GM12864 (cell line): ENCODE measurements at regions not wholly inside any gene's neighbourhood (a gene's known extent, or its start where the extent isn't known, plus 50 kb on each side); places are given as distances from the start of the nearest gene placed in this dataset.

Source experiments
- DNase-seq: peaks from one replicate; pipeline ENCODE4 v3.0.0-alpha.2; 2011; ENCODE audit warnings: low read depth
- H3K4me3 ChIP-seq: 2 replicates; pipeline ENCODE4 v1.5.1; 2011; ENCODE audit warnings: mild to moderate bottlenecking, low read depth, low read length, control low read depth
- CTCF ChIP-seq: IDR thresholded peaks from 2 replicates; pipeline ENCODE4 v1.5.1; 2011; ENCODE audit warnings: low read depth, mild to moderate bottlenecking, moderate library complexity, low read length, control low read depth, inconsistent platforms; ENCODE audit errors: missing control alignments

GRCh38 chr13:75149776-75150175 lies 332.2 kb downstream of the TBC1D4 start:
- H3K4me3 ChIP-seq = no peak overlapping the region
- DNase-seq = no peak
- TF ChIP-seq CTCF = no peak

GRCh38 chr13:75147946-75148345 lies 334.0 kb downstream of the TBC1D4 start:
- no peak for DNase-seq
- TF ChIP-seq CTCF = no peak
- no peak overlapping the region for H3K4me3 ChIP-seq

GRCh38 chr13:75146436-75146835 lies 335.5 kb downstream of the TBC1D4 start:
- no peak overlapping the region for H3K4me3 ChIP-seq
- no peak for TF ChIP-seq CTCF
- no peak for DNase-seq

GRCh38 chr13:75145927-75146326 lies 336.0 kb downstream of the TBC1D4 start:
- no peak overlapping the region for H3K4me3 ChIP-seq
- no peak for DNase-seq
- TF ChIP-seq CTCF = no peak

GRCh38 chr13:75139291-75139690 lies 342.7 kb downstream of the TBC1D4 start:
- H3K4me3 ChIP-seq = no peak overlapping the region
- TF ChIP-seq CTCF = no peak
- no peak for DNase-seq

- H3K4me3 ChIP-seq = no peak overlapping the region
- DNase-seq = no peak
- no peak for TF ChIP-seq CTCF
These were observed 343.9 kb downstream of the TBC1D4 start for GRCh38 chr13:75137911-75138571.

- no peak for TF ChIP-seq CTCF
- H3K4me3 ChIP-seq = no peak overlapping the region
- no peak for DNase-seq
These were observed 345.8 kb downstream of the TBC1D4 start for GRCh38 chr13:75136151-75136550.
